Mesendoderm (in vitro differentiated cells): ENCODE measurements at regions not wholly inside any gene's neighbourhood (a gene's known extent, or its start where the extent isn't known, plus 50 kb on each side); places are given as distances from the start of the nearest gene placed in this dataset.

ENCODE experiments used
- DNase-seq: peaks from one replicate; pipeline ENCODE4 v3.0.0; 2013
- H2AK5ac ChIP-seq: 2 replicates; pipeline ENCODE4 v1.6.1; 2013; ENCODE audit warnings: low read length, inconsistent platforms
- H2BK120ac ChIP-seq: 2 replicates; pipeline ENCODE4 v1.6.1; 2013; ENCODE audit warnings: low read depth, mild to moderate bottlenecking, low read length, moderate library complexity, mixed read lengths
- H2BK15ac ChIP-seq: replicated peaks from 2 replicates; pipeline ENCODE4 v1.6.1; 2013; ENCODE audit warnings: low read depth, mild to moderate bottlenecking, moderate library complexity
- H2BK5ac ChIP-seq: 2 replicates; pipeline ENCODE4 v1.6.1; 2013; ENCODE audit warnings: low read length, inconsistent platforms
- H3K18ac ChIP-seq: 2 replicates; pipeline ENCODE4 v1.6.1; 2013; ENCODE audit warnings: mild to moderate bottlenecking, low read length, mixed read lengths
- H3K23ac ChIP-seq: one replicate; pipeline ENCODE4 v1.6.1; 2013; ENCODE audit warnings: low read length
- H3K27ac ChIP-seq: 2 replicates; pipeline ENCODE4 v1.5.1; 2013; ENCODE audit warnings: low read depth, mild to moderate bottlenecking, inconsistent platforms, low read length, moderate library complexity
- H3K27me3 ChIP-seq: 2 replicates; pipeline ENCODE4 v1.6.1; 2013; ENCODE audit warnings: low read length, control low read depth, mild to moderate bottlenecking, inconsistent platforms; ENCODE audit not compliant: insufficient read depth, poor library complexity
- H3K36me3 ChIP-seq: 2 replicates; pipeline ENCODE4 v1.6.1; 2013; ENCODE audit warnings: low read length, inconsistent platforms; ENCODE audit not compliant: control insufficient read depth, insufficient read depth
- H3K4ac ChIP-seq: one replicate; pipeline ENCODE4 v1.6.1; 2013; ENCODE audit warnings: low read depth, mild to moderate bottlenecking, low read length, moderate library complexity
- H3K4me1 ChIP-seq: 2 replicates; pipeline ENCODE4 v1.6.1; 2013; ENCODE audit warnings: low read depth, low read length, inconsistent platforms; ENCODE audit not compliant: control insufficient read depth
- H3K4me2 ChIP-seq: 2 replicates; pipeline ENCODE4 v1.6.1; 2013; ENCODE audit warnings: low read length
- H3K4me3 ChIP-seq: 2 replicates; pipeline ENCODE4 v1.5.1; 2013; ENCODE audit warnings: mild to moderate bottlenecking, low read length
- H3K56ac ChIP-seq: one replicate; pipeline ENCODE4 v1.6.1; 2013; ENCODE audit warnings: low read length
- H3K79me1 ChIP-seq: 2 replicates; pipeline ENCODE4 v1.6.1; 2013; ENCODE audit warnings: low read length, inconsistent platforms
- H3K79me2 ChIP-seq: 2 replicates; pipeline ENCODE4 v1.6.1; 2013; ENCODE audit warnings: mild to moderate bottlenecking, low read length; ENCODE audit not compliant: control insufficient read depth, insufficient read depth
- H3K9ac ChIP-seq: 2 replicates; pipeline ENCODE4 v1.6.1; 2013; ENCODE audit warnings: low read length, inconsistent platforms
- H4K5ac ChIP-seq: one replicate; pipeline ENCODE4 v1.6.1; 2013; ENCODE audit warnings: low read length
- H4K8ac ChIP-seq: one replicate; pipeline ENCODE4 v1.6.1; 2013; ENCODE audit warnings: low read depth, mild to moderate bottlenecking, control low read depth, low read length, moderate library complexity
- WGBS: extraction: QIAGEN DNeasy Blood & Tissue Kit; methylation state at CpG from one replicate; pipeline ENCODE4 v1.1.7; 2013; ENCODE audit warnings: low lambda C conversion rate, missing lambda C conversion rate; ENCODE audit not compliant: insufficient coverage; ENCODE audit errors: extremely low coverage; 5-methylcytosine and 5-hydroxymethylcytosine counted together

- Histone ChIP-seq H3K27ac (no peak overlapping the region), H4K5ac (no peak overlapping the region), H3K4me3 (no peak overlapping the region), H3K27me3 (no peaks in the 10 kb centered on the region), H3K18ac (no peak overlapping the region), H4K8ac (no peak overlapping the region), H2BK15ac (no peak overlapping the region), H2AK5ac (no peak overlapping the region), H2BK5ac (no peak overlapping the region), H3K56ac (no peak overlapping the region), H3K36me3 (no peaks in the 10 kb centered on the region), H3K9ac (no peak overlapping the region), H3K4ac (no peak overlapping the region), H3K4me1 (no peaks in the 10 kb centered on the region), H3K79me1 (no peaks in the 10 kb centered on the region), H3K79me2 (no peaks in the 10 kb centered on the region), H3K4me2 (no peak overlapping the region), H3K23ac (no peak overlapping the region), H2BK120ac (no peak overlapping the region)
- no peak for DNase-seq
- WGBS = no CpG with 5 or more reads among the region's 2 CpGs
Measured at GRCh38 chr5:87853541-87853940, 415.1 kb downstream of the TMEM161B start.

- Histone ChIP-seq H2BK5ac (no peak overlapping the region), H3K79me1 (no peaks in the 10 kb centered on the region), H3K79me2 (no peaks in the 10 kb centered on the region), H2BK120ac (no peak overlapping the region), H3K23ac (no peak overlapping the region), H3K56ac (no peak overlapping the region), H2BK15ac (no peak overlapping the region), H3K4ac (no peak overlapping the region), H3K27me3 (no peaks in the 10 kb centered on the region), H4K8ac (no peak overlapping the region), H2AK5ac (no peak overlapping the region), H3K4me1 (no peaks in the 10 kb centered on the region), H3K36me3 (no peaks in the 10 kb centered on the region), H3K18ac (no peak overlapping the region), H4K5ac (no peak overlapping the region), H3K27ac (no peak overlapping the region), H3K9ac (no peak overlapping the region), H3K4me2 (no peak overlapping the region), H3K4me3 (no peak overlapping the region)
- no peak for DNase-seq
Measured at GRCh38 chr5:87851603-87852002, 417.0 kb downstream of the TMEM161B start.

- H2AK5ac ChIP-seq = no peak overlapping the region
- H3K23ac ChIP-seq = no peak overlapping the region
- no peak overlapping the region for H3K18ac ChIP-seq
- no peak for DNase-seq
- H3K4me1 ChIP-seq = no peaks in the 10 kb centered on the region
- no peak overlapping the region for H4K8ac ChIP-seq
- no peaks in the 10 kb centered on the region for H3K79me2 ChIP-seq
- no peak overlapping the region for H4K5ac ChIP-seq
- H3K9ac ChIP-seq = no peak overlapping the region
- no peak overlapping the region for H2BK5ac ChIP-seq
- H3K4me3 ChIP-seq = no peak overlapping the region
- no peaks in the 10 kb centered on the region for H3K36me3 ChIP-seq
- no peaks in the 10 kb centered on the region for H3K79me1 ChIP-seq
- no peak overlapping the region for H2BK120ac ChIP-seq
- no peak overlapping the region for H3K4ac ChIP-seq
- no peak overlapping the region for H3K27ac ChIP-seq
- no peak overlapping the region for H3K4me2 ChIP-seq
- no CpG with 5 or more reads among the region's 3 CpGs for WGBS
- H3K27me3 ChIP-seq = no peaks in the 10 kb centered on the region
- H2BK15ac ChIP-seq = no peak overlapping the region
- no peak overlapping the region for H3K56ac ChIP-seq
Measured at GRCh38 chr5:87850843-87851242, 417.8 kb downstream of the TMEM161B start.

- H3K27me3 ChIP-seq = no peaks in the 10 kb centered on the region
- H3K23ac ChIP-seq = no peak overlapping the region
- DNase-seq = peak; percentile 5
- H3K27ac ChIP-seq = no peak overlapping the region
- H2BK120ac ChIP-seq = no peak overlapping the region
- no peak overlapping the region for H2BK5ac ChIP-seq
- H3K9ac ChIP-seq = no peak overlapping the region
- no peak overlapping the region for H3K56ac ChIP-seq
- no peak overlapping the region for H4K5ac ChIP-seq
- no peak overlapping the region for H2AK5ac ChIP-seq
- no peaks in the 10 kb centered on the region for H3K36me3 ChIP-seq
- H4K8ac ChIP-seq = no peak overlapping the region
- H3K4me3 ChIP-seq = no peak overlapping the region
- H3K4me1 ChIP-seq = no peaks in the 10 kb centered on the region
- H3K79me2 ChIP-seq = no peaks in the 10 kb centered on the region
- WGBS = no CpG with 5 or more reads among the region's 2 CpGs
- no peak overlapping the region for H3K4ac ChIP-seq
- H3K4me2 ChIP-seq = no peak overlapping the region
- no peak overlapping the region for H2BK15ac ChIP-seq
- H3K18ac ChIP-seq = no peak overlapping the region
- H3K79me1 ChIP-seq = no peaks in the 10 kb centered on the region
Measured at GRCh38 chr5:87845734-87846133, 422.9 kb downstream of the TMEM161B start.

- no peak overlapping the region for H2BK15ac ChIP-seq
- DNase-seq = no peak
- no peak overlapping the region for H3K27ac ChIP-seq
- H3K4me1 ChIP-seq = no peaks in the 10 kb centered on the region
- no peak overlapping the region for H3K4me2 ChIP-seq
- H3K4me3 ChIP-seq = no peak overlapping the region
- H3K79me2 ChIP-seq = no peaks in the 10 kb centered on the region
- WGBS = no CpG with 5 or more reads among the region's 4 CpGs
- no peak overlapping the region for H4K5ac ChIP-seq
- H3K56ac ChIP-seq = no peak overlapping the region
- H2BK120ac ChIP-seq = no peak overlapping the region
- H3K4ac ChIP-seq = no peak overlapping the region
- no peak overlapping the region for H2AK5ac ChIP-seq
- no peak overlapping the region for H3K18ac ChIP-seq
- H3K79me1 ChIP-seq = no peaks in the 10 kb centered on the region
- no peak overlapping the region for H4K8ac ChIP-seq
- H3K36me3 ChIP-seq = no peaks in the 10 kb centered on the region
- H2BK5ac ChIP-seq = no peak overlapping the region
- H3K23ac ChIP-seq = no peak overlapping the region
- H3K9ac ChIP-seq = no peak overlapping the region
- H3K27me3 ChIP-seq = no peaks in the 10 kb centered on the region
Measured at GRCh38 chr5:87844866-87845265, 423.8 kb downstream of the TMEM161B start.

GRCh38 chr5:87844449-87844848, 424.2 kb downstream of the TMEM161B start:
- Histone ChIP-seq H3K4me1 (no peaks in the 10 kb centered on the region), H3K27me3 (no peaks in the 10 kb centered on the region), H4K5ac (no peak overlapping the region), H3K18ac (no peak overlapping the region), H3K4me3 (no peak overlapping the region), H3K79me2 (no peaks in the 10 kb centered on the region), H2AK5ac (no peak overlapping the region), H3K4me2 (no peak overlapping the region), H2BK15ac (no peak overlapping the region), H4K8ac (no peak overlapping the region), H3K27ac (no peak overlapping the region), H3K9ac (no peak overlapping the region), H3K36me3 (no peaks in the 10 kb centered on the region), H3K79me1 (no peaks in the 10 kb centered on the region), H3K56ac (no peak overlapping the region), H3K4ac (no peak overlapping the region), H3K23ac (no peak overlapping the region), H2BK5ac (no peak overlapping the region), H2BK120ac (no peak overlapping the region)
- no CpG with 5 or more reads among the region's 1 CpG for WGBS
- DNase-seq = peak; percentile 4
